Breast epithelium (tissue), 3 donors: ENCODE measurements at regions not wholly inside any gene's neighbourhood (a gene's known extent, or its start where the extent isn't known, plus 50 kb on each side); places are given as distances from the start of the nearest gene placed in this dataset.

Source experiments
- POLR2AphosphoS5 ChIP-seq, 3 donors: sonication (generic); formaldehyde crosslinking; IDR thresholded peaks; one replicate each; pipeline ENCODE4 v1.6.1; 2017; ENCODE audit warnings: antibody characterized with exemption in 3 of 3
- TF ChIP-seq, protein P1 (sequence below), 3 donors: fragments of 450-650 bp; IDR thresholded peaks; one replicate each; pipeline ENCODE4 v1.5.1; 2016 to 2017; ENCODE audit warnings: antibody characterized with exemption in 3 of 3, mild to moderate bottlenecking in 3 of 3, moderate library complexity in 3 of 3

DNA sequence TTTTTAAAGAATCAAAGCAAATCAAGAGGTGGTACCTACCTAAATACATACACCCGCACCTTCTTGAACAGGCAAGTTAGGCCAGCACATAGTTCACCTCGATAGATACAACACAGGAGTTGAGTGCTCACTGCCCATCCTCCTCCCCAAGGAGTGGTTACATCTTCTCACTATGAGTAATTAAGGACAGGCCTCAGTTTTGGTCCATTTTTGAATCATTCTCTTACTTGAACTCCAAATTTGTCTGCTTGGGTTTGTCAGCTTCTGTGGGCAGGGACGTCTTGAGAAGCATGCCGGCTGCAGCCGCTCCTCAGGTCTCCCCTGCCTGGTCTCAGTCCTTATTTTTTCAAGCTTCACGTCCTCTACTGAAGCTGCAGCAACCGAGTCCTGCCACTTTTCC lies 190.6 kb upstream of the RBPJ start:
- no peak for TF ChIP-seq POLR2AphosphoS5 (IDR thresholded peaks at IDR 0.05)
- TF ChIP-seq, protein P1, sequence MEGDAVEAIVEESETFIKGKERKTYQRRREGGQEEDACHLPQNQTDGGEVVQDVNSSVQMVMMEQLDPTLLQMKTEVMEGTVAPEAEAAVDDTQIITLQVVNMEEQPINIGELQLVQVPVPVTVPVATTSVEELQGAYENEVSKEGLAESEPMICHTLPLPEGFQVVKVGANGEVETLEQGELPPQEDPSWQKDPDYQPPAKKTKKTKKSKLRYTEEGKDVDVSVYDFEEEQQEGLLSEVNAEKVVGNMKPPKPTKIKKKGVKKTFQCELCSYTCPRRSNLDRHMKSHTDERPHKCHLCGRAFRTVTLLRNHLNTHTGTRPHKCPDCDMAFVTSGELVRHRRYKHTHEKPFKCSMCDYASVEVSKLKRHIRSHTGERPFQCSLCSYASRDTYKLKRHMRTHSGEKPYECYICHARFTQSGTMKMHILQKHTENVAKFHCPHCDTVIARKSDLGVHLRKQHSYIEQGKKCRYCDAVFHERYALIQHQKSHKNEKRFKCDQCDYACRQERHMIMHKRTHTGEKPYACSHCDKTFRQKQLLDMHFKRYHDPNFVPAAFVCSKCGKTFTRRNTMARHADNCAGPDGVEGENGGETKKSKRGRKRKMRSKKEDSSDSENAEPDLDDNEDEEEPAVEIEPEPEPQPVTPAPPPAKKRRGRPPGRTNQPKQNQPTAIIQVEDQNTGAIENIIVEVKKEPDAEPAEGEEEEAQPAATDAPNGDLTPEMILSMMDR (IDR thresholded peaks at IDR 0.05) = no peak
